Natural killer cell (primary cell): ENCODE measurements at regions not wholly inside any gene's neighbourhood (a gene's known extent, or its start where the extent isn't known, plus 50 kb on each side); places are given as distances from the start of the nearest gene placed in this dataset.

Experiments
- ATAC-seq, 3 donors: fragments of 150-1000 bp in 2 of 3; fragments of 200-7000 bp in 1 of 3; cut with Tn5 transposase; 1 replicate in 1 of 3; 2 replicates in 2 of 3; pipeline ENCODE4 v1.10.0; 2021; ENCODE audit warnings: mild to moderate bottlenecking in 2 of 3, moderate library complexity in 2 of 3
- DNase-seq, 2 donors: peaks; one replicate each; pipeline versions ENCODE4 v3.0.0 to v3.0.0-alpha.2; 2013 to 2021; ENCODE audit warnings: mixed read lengths in 1 of 2
- H3K27ac ChIP-seq: one replicate; pipeline ENCODE4 v1.5.1; 2013; ENCODE audit warnings: mild to moderate bottlenecking, low read length
- H3K27me3 ChIP-seq: one replicate; pipeline ENCODE4 v1.6.1; 2013; ENCODE audit warnings: low read length; ENCODE audit not compliant: control insufficient read depth, insufficient read depth
- H3K36me3 ChIP-seq: one replicate; pipeline ENCODE4 v1.6.1; 2013; ENCODE audit warnings: low read length; ENCODE audit not compliant: control insufficient read depth, insufficient read depth
- H3K4me1 ChIP-seq: one replicate; pipeline ENCODE4 v1.6.1; 2013; ENCODE audit warnings: low read length; ENCODE audit not compliant: control insufficient read depth, insufficient read depth
- H3K4me3 ChIP-seq: one replicate; pipeline ENCODE4 v1.5.1; 2013; ENCODE audit warnings: low read length
- H3K9me3 ChIP-seq: one replicate; pipeline ENCODE4 v1.6.1; 2013; ENCODE audit warnings: low read length; ENCODE audit not compliant: control insufficient read depth, insufficient read depth
- H3K27ac Mint-ChIP-seq, 2 donors: one replicate each; pipeline ENCODE4 v1.8.0; 2022; ENCODE audit warnings: mild to moderate bottlenecking in 2 of 2, mixed read lengths in 2 of 2, moderate library complexity in 1 of 2
- H3K27me3 Mint-ChIP-seq, 2 donors: one replicate each; pipeline ENCODE4 v1.8.0; 2022; ENCODE audit warnings: low read depth in 2 of 2, mixed read lengths in 2 of 2
- H3K36me3 Mint-ChIP-seq: one replicate; pipeline ENCODE4 v1.8.0; 2022; ENCODE audit warnings: mixed read lengths
- H3K4me1 Mint-ChIP-seq, 2 donors: one replicate each; pipeline ENCODE4 v1.8.0; 2022; ENCODE audit warnings: mixed read lengths in 2 of 2
- H3K4me3 Mint-ChIP-seq: one replicate; pipeline ENCODE4 v1.8.0; 2022; ENCODE audit warnings: mild to moderate bottlenecking, moderate library complexity, mixed read lengths
- H3K9me3 Mint-ChIP-seq, 2 donors: one replicate each; pipeline ENCODE4 v1.8.0; 2022; ENCODE audit warnings: mixed read lengths in 2 of 2
- CTCF ChIP-seq: fragments of 200-600 bp; IDR thresholded peaks from one replicate; pipeline ENCODE4 v1.8.0; 2022; ENCODE audit warnings: antibody characterized with exemption
- WGBS: methylation state at CpG from one replicate; pipeline ENCODE4 v1.1.7; 2013; ENCODE audit warnings: missing lambda C conversion rate; ENCODE audit not compliant: insufficient coverage; 5-methylcytosine and 5-hydroxymethylcytosine counted together
- intact Hi-C: fragments of 100-400 bp; cut with micrococcal nuclease; formaldehyde crosslinking; loops from one replicate; pipeline ENCODE4 v1.14.2; 2022

DNA sequence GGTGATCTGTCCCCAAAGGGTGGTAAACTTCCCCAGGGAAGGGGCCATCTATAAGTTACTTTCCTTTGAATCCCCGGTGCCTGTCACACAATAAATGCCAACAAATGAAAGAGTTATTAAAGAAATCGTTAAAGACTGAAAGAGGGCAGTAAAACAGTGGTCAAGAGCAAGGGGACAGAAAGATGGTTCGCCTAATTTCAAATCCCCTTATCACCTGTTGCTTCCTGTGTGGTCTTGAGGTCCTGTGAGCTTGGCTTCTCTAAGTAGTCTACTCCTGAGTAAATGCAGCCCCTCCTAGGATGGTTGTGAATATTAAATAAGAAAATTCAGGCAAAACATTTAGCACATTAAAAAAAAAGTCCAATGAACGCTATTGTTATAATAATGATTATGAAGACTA, 225.7 kb upstream of the ADAMTS9 start:
- TF ChIP-seq CTCF, result no peak
- intact Hi-C loops, result no loop called here
- Histone ChIP-seq H3K4me1 (no peaks in the 10 kb centered on the region), H3K36me3 (no peaks in the 10 kb centered on the region), H3K4me3 (no peak overlapping the region), H3K27me3 (no peaks in the 10 kb centered on the region), H3K9me3 (no peaks in the 10 kb centered on the region), H3K27ac (no peak overlapping the region)
- Mint-ChIP-seq H3K4me1 (no peaks in the 10 kb centered on the region), H3K36me3 (no peaks in the 10 kb centered on the region), H3K4me3 (no peak overlapping the region), H3K9me3 (peaks cover 10 to 20% of the 10 kb centered on the region in 2 donors), H3K27me3 (no peaks in the 10 kb centered on the region), H3K27ac (no peak overlapping the region)
- WGBS, result 50% methylated on average over 2 of the region's 4 CpGs
- ATAC-seq (no peak), DNase-seq (no peak)

DNA sequence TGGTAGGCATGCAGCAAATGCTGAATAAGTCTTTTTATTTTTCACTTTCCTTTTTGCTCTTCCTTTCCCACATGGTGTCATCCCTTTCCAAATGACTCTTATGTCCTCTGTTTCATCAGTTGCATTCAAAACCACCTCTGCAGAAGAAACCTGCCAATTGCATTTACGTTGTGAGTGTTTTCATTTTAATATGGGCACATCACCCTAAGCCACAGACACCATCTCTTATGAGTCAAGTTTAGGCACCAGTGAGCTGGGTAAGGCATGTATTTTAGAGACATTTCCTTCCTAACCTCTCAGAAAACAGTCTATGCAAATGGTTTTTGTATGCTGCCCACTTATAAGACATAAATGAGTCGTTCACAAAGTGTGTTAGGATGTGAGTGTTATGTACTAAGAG, 223.3 kb upstream of the ADAMTS9 start:
- no CpG with 5 or more reads among the region's 2 CpGs for WGBS
- DNase-seq (no peak), ATAC-seq (no peak)
- intact Hi-C loops, result no loop called here
- Histone ChIP-seq H3K4me1 (no peaks in the 10 kb centered on the region), H3K4me3 (no peak overlapping the region), H3K27ac (no peak overlapping the region), H3K9me3 (no peaks in the 10 kb centered on the region), H3K27me3 (no peaks in the 10 kb centered on the region), H3K36me3 (no peaks in the 10 kb centered on the region)
- no peak for TF ChIP-seq CTCF
- no peaks in the 10 kb centered on the region for H3K4me1 Mint-ChIP-seq
- no peaks in the 10 kb centered on the region for H3K36me3 Mint-ChIP-seq
- no peaks in the 10 kb centered on the region for H3K27me3 Mint-ChIP-seq
- H3K4me3 Mint-ChIP-seq, result no peak overlapping the region
- peaks cover 10 to 20% of the 10 kb centered on the region in 2 donors for H3K9me3 Mint-ChIP-seq
- no peak overlapping the region for H3K27ac Mint-ChIP-seq

DNA sequence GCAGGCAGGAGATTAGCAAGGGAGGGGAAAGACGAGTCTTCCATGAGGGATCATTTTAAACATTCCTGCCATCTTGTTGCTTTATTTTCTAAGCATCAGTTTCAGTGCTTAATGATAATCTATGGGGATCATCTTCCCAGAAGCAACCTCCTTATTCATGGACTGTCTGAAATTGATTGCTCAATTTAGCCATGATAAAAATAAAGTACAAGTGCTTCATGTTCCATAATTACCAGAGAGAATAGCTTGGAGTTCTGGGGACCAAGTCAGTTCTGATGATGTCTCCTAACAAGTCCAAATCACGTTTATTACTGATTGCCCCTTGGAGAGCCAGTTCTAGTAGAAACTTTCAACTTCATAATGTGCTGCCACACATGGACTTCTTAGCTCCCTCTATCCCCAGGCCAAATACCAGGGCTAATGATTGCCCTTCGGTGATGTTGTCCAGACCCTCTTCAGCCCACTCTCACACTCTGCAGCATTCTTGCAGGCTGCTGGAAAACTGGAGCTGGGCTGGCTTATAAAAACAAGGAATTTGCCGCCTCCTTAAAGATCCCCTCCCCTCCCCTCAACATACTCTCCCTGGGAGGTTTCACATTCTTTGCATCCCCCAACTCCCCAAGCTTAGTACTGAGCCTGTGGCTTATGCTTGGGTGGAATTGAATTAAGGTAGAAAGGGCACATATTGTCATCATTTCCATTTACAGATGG, 222.1 kb upstream of the ADAMTS9 start:
- Mint-ChIP-seq H3K9me3 (peaks cover 10 to 16% of the 10 kb centered on the region in 2 donors), H3K4me3 (no peak overlapping the region), H3K27me3 (no peaks in the 10 kb centered on the region), H3K27ac (no peak overlapping the region), H3K4me1 (no peaks in the 10 kb centered on the region), H3K36me3 (no peaks in the 10 kb centered on the region)
- WGBS, result 82% methylated on average over 4 of the region's 4 CpGs
- H3K36me3 ChIP-seq, result no peaks in the 10 kb centered on the region
- no peak for ATAC-seq
- no peak overlapping the region for H3K27ac ChIP-seq
- H3K27me3 ChIP-seq, result no peaks in the 10 kb centered on the region
- DNase-seq, result no peak
- no peak for TF ChIP-seq CTCF
- intact Hi-C loops, result no loop called here
- H3K9me3 ChIP-seq, result no peaks in the 10 kb centered on the region
- no peaks in the 10 kb centered on the region for H3K4me1 ChIP-seq
- no peak overlapping the region for H3K4me3 ChIP-seq

GRCh38 chr3:64909011-64909410, 221.2 kb upstream of the ADAMTS9 start:
- 87% methylated on average over 8 of the region's 8 CpGs for WGBS
- DNase-seq, result no peak
- Mint-ChIP-seq H3K4me1 (no peaks in the 10 kb centered on the region), H3K27me3 (no peaks in the 10 kb centered on the region), H3K27ac (no peak overlapping the region), H3K9me3 (peaks cover 11 to 13% of the 10 kb centered on the region in 2 donors), H3K4me3 (no peak overlapping the region), H3K36me3 (no peaks in the 10 kb centered on the region)
- Histone ChIP-seq H3K9me3 (no peaks in the 10 kb centered on the region), H3K27me3 (no peaks in the 10 kb centered on the region), H3K4me1 (no peaks in the 10 kb centered on the region), H3K4me3 (no peak overlapping the region), H3K27ac (no peak overlapping the region), H3K36me3 (no peaks in the 10 kb centered on the region)
- intact Hi-C loops, result no loop called here
- no peak for TF ChIP-seq CTCF
- ATAC-seq, result no peak
